Progenitor cell of endocrine pancreas (in vitro differentiated cells): ENCODE measurements at regions not wholly inside any gene's neighbourhood (a gene's known extent, or its start where the extent isn't known, plus 50 kb on each side); places are given as distances from the start of the nearest gene placed in this dataset.

Experiments
- DNase-seq: peaks from one replicate; pipeline ENCODE4 v3.0.0; 2021; ENCODE audit warnings: low spot score; ENCODE audit not compliant: unreplicated experiment
- H3K27ac Mint-ChIP-seq: 2 replicates; pipeline ENCODE4 v1.8.0; 2021; ENCODE audit warnings: mild to moderate bottlenecking, moderate library complexity, mixed read lengths
- H3K27me3 Mint-ChIP-seq: 2 replicates; pipeline ENCODE4 v1.8.0; 2021; ENCODE audit warnings: mixed read lengths
- H3K36me3 Mint-ChIP-seq: 2 replicates; pipeline ENCODE4 v1.8.0; 2022; ENCODE audit warnings: mixed read lengths; ENCODE audit not compliant: insufficient read depth
- H3K4me1 Mint-ChIP-seq: 2 replicates; pipeline ENCODE4 v1.8.0; 2021; ENCODE audit warnings: low read depth, mixed read lengths
- H3K4me3 Mint-ChIP-seq: 2 replicates; pipeline ENCODE4 v1.8.0; 2021; ENCODE audit warnings: low read depth, mild to moderate bottlenecking, moderate library complexity, mixed read lengths
- H3K9me3 Mint-ChIP-seq: 2 replicates; pipeline ENCODE4 v1.8.0; 2021; ENCODE audit warnings: low read depth, mixed read lengths
- CTCF ChIP-seq: fragments of 200-600 bp; sonication (generic); IDR thresholded peaks from one replicate; pipeline ENCODE4 v1.5.0; 2021; ENCODE audit warnings: antibody characterized with exemption, mild to moderate bottlenecking; ENCODE audit not compliant: unreplicated experiment

GRCh38 chr21:45592208-45592619 is 50.0 kb upstream of the SLC19A1 start:
- TF ChIP-seq CTCF = no peak
- Mint-ChIP-seq H3K4me1 (no peaks in the 10 kb centered on the region), H3K27ac (no peak overlapping the region), H3K27me3 (peaks cover 56% of the 10 kb centered on the region), H3K9me3 (peaks cover 18% of the 10 kb centered on the region), H3K4me3 (no peak overlapping the region), H3K36me3 (no peaks in the 10 kb centered on the region)
- DNase-seq = no peak

DNA sequence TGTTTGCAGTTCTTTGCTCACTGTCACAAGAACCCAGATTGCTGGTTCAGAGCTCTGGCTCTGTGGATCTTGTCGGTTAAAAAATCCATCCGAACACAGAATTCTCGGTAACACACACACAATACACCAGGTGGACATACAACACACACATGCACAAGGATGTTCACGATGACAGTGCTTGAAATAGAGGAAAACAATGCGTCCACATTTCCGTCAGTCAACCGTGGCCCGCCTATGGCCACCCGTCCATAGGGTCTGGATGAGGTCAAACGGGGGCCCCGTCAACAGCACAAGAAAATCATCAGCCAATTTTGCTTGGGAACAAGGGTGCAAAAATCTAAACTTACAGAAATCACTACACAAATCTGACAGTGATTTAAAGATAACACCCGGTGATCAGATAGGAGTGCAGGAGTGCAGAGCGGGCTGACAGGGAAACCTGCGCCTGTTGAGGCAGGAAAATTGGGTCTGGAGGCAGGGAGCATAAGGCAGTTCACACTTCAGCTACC is 50.4 kb upstream of the SLC19A1 start:
- Mint-ChIP-seq H3K36me3 (no peaks in the 10 kb centered on the region), H3K4me1 (no peaks in the 10 kb centered on the region), H3K4me3 (no peak overlapping the region), H3K9me3 (peaks cover 15% of the 10 kb centered on the region), H3K27ac (no peak overlapping the region), H3K27me3 (peaks cover 53% of the 10 kb centered on the region)
- TF ChIP-seq CTCF = no peak
- DNase-seq = no peak

DNA sequence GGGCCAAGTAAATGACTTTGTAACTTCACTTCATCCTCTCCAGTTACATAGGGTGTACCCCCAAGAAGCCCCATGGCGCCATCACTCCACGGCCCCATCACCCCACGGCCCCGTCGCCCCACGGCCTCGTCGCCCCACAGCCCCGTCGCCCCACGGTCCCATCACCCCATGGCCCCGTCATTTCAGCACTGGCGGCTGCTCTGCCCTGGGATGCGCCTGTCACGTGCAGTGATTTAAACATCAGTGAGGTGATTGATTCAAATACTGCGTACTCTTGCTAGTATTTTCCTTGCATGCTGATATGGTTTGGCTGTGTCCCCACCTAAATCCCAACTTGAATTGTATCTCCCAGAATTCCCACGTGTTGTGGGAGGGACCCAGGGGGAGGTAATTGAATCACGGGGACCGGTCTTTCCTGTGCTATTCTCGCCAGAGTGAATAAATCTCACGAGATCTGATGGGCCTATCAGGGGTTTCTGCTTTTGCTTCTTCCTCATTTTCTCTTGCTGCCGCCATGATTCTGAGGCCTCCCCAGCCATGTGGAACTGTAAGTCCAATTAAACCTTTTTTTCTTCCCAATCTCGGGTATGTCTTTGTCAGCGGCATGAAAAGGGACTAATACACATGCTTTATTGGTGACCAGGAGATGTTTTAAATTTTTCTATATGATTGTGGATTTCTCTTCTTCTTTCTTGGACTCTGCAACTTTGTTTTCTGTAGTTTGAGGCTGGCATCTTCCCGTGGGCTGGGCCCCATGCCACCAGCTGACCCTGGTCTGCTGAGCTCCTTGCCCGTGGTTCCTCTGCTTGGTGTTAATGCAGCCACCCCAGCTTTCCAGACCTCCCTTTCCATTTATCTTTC is 50.1 kb upstream of the PCBP3 start:
- Mint-ChIP-seq H3K9me3 (peaks cover 8% of the 10 kb centered on the region), H3K27me3 (peaks cover 46% of the 10 kb centered on the region), H3K27ac (no peak overlapping the region), H3K36me3 (no peaks in the 10 kb centered on the region), H3K4me3 (no peak overlapping the region), H3K4me1 (no peaks in the 10 kb centered on the region)
- no peak for TF ChIP-seq CTCF
- no peak for DNase-seq
